Omental fat pad (tissue), 3 donors: ENCODE measurements at regions not wholly inside any gene's neighbourhood (a gene's known extent, or its start where the extent isn't known, plus 50 kb on each side); places are given as distances from the start of the nearest gene placed in this dataset.

Experiments
- ATAC-seq: fragments of 150-250 bp; one replicate; pipeline ENCODE4 v1.9.1; 2016; ENCODE audit warnings: mild to moderate bottlenecking, moderate library complexity; ENCODE audit not compliant: low FRiP score
- DNase-seq: peaks from one replicate; pipeline ENCODE4 v3.0.0-alpha.2; 2019; ENCODE audit warnings: low spot score
- TF ChIP-seq, protein P1 (sequence below), 3 donors: fragments of 450-650 bp; IDR thresholded peaks; one replicate each; pipeline ENCODE4 v1.5.1; 2016 to 2017; ENCODE audit warnings: antibody characterized with exemption in 3 of 3, mild to moderate bottlenecking in 3 of 3, moderate library complexity in 2 of 3

DNA sequence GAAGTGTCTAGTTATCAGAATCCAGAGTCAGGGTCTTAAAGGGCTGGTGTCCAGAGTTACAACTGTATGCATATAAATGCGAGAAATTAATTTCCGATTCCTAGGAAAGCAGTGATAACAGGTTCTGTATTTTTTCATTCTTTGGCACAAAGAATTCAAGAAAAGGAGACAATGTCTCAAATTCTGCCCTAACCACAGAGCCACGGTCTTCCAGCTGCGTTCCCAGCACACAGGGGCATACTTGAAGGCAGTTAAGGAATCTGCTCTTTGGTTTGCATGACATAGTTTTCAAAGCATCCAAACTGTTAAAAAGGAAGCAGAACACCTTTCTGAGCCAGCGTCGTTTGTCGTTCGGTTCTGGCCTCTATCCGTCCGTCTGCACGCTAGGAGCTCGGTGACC lies 416.9 kb upstream of the MKI67 start:
- TF ChIP-seq, protein P1, sequence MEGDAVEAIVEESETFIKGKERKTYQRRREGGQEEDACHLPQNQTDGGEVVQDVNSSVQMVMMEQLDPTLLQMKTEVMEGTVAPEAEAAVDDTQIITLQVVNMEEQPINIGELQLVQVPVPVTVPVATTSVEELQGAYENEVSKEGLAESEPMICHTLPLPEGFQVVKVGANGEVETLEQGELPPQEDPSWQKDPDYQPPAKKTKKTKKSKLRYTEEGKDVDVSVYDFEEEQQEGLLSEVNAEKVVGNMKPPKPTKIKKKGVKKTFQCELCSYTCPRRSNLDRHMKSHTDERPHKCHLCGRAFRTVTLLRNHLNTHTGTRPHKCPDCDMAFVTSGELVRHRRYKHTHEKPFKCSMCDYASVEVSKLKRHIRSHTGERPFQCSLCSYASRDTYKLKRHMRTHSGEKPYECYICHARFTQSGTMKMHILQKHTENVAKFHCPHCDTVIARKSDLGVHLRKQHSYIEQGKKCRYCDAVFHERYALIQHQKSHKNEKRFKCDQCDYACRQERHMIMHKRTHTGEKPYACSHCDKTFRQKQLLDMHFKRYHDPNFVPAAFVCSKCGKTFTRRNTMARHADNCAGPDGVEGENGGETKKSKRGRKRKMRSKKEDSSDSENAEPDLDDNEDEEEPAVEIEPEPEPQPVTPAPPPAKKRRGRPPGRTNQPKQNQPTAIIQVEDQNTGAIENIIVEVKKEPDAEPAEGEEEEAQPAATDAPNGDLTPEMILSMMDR (IDR thresholded peaks at IDR 0.05) = no peak
- no peak for DNase-seq
- ATAC-seq = no peak

- TF ChIP-seq, protein P1 (IDR thresholded peaks at IDR 0.05) = no peak
- DNase-seq (no peak), ATAC-seq (no peak)
These were observed 419.0 kb upstream of the MKI67 start for GRCh38 chr10:128545216-128545615.

GRCh38 chr10:128546651-128547165 lies 420.5 kb upstream of the MKI67 start:
- TF ChIP-seq, protein P1 (IDR thresholded peaks at IDR 0.05) = no peak
- DNase-seq (no peak), ATAC-seq (no peak)

GRCh38 chr10:128549101-128549608 lies 422.9 kb upstream of the MKI67 start:
- DNase-seq = no peak
- no peak for ATAC-seq

DNA sequence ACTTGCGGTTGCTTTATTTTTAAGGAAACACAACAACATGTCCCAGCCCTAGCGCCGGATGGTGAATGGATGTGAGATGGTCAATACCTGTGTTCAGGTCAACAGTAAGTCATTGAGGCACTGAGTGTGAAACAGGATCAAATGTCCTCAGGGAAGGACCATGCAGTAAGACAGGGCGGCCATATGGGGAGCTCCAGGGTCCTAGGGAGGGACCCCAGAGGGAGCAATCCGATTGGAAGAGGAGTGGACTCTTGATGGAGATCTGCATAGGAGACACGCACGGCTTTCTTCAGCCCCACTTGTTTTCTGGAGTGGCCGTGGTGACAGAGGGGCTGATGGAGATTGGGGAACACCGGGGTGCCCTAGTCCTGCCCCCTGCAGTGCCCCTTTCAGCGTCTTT lies 423.8 kb upstream of the MKI67 start:
- ATAC-seq (no peak), DNase-seq (no peak)
- TF ChIP-seq, protein P1 (IDR thresholded peaks at IDR 0.05) = no peak

More at GRCh38 chr10:128549101-128549608, 422.9 kb upstream of the MKI67 start:
- TF ChIP-seq, protein P1 (IDR thresholded peaks at IDR 0.05) = no peak

GRCh38 chr10:128551475-128551874 lies 425.3 kb upstream of the MKI67 start:
- TF ChIP-seq, protein P1 (IDR thresholded peaks at IDR 0.05) = no peak
- no peak for DNase-seq
- ATAC-seq = no peak

DNA sequence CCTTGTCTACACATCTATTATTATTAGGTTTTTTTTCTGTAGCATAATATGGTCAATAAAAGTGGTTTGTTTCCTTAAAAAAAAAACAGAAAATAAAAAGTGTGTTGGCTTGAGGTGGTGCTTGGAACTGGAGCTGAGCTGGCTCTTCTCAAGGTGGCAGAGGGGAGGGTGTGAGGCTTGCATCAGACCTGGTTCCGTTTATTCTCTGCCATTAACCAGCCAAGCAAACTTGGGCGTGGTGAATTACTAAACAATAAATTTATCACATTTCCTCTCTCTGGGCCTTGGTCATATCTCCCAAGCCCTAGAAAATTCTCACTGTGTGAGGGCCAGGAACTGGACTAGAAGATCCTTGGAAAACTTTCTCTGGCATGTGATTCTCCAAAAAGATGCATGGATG lies 427.5 kb upstream of the MKI67 start:
- TF ChIP-seq, protein P1 (IDR thresholded peaks at IDR 0.05) = no peak
- ATAC-seq (no peak), DNase-seq (no peak)
